ENCODE measurements at regions not wholly inside any gene's neighbourhood (a gene's known extent, or its start where the extent isn't known, plus 50 kb on each side); places are given as distances from the start of the nearest gene placed in this dataset.
"Not testable (repeated sequence)": the region's sequence is repeated elsewhere in the genome, so short reads cannot be mapped to it uniquely, and the experiment has no call there.

GRCh38 chr6:94150886-94151285 lies 731.5 kb upstream of the EPHA7 start:
- intact Hi-C loops (cut with DNase I): no loop called here

GRCh38 chr6:94144807-94145206 lies 725.4 kb upstream of the EPHA7 start:
- DNase-seq (ENCODE audit: low spot score): no peak
- intact Hi-C loops (cut with DNase I): no loop called here

More at GRCh38 chr6:94150886-94151285, 731.5 kb upstream of the EPHA7 start:
- no peak for DNase-seq (ENCODE audit: low spot score)

DNA sequence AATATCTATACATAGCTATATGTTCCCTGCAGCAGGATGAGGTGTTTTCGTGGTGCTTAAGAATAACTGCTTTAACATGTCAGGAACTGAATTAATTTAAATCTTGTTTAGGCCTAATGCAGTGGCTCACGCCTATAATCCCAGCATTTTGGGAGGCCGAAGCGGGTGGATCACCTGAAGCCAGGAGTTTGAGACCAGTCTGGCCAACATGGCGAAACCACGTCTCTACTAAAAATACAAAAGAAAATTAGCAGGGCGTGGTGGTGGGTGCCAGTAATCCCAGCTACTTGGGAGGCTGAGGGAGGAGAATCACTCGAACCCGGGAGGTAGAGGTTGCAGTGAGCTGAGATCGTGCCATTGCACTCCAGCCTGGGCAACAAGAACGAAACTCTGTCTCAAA lies 717.8 kb upstream of the EPHA7 start:
- peak; percentile 56 for DNase-seq (ENCODE audit: low spot score)
- intact Hi-C loops (cut with DNase I): not testable (repeated sequence)

DNA sequence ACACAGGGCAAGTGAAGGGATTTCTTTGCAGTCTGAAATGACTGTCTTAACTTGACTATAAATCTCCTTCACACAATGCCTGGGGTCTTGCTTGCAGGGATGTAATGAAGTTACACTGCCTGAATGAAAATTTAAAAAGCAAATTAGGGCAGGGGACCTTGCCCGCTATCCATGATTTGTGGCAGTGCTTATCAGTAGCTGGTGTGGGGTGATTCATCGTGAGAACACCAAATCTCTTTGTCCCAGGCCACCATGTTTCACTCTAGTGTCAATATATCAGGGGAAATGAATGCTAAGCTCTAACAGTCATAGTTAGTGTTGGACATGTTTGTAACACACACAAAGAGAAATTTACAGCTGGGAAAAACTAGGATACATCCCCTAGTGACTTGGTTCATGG lies 713.7 kb upstream of the EPHA7 start:
- DNase-seq (ENCODE audit: low spot score): no peak
- intact Hi-C loops (cut with DNase I): no loop called here

DNA sequence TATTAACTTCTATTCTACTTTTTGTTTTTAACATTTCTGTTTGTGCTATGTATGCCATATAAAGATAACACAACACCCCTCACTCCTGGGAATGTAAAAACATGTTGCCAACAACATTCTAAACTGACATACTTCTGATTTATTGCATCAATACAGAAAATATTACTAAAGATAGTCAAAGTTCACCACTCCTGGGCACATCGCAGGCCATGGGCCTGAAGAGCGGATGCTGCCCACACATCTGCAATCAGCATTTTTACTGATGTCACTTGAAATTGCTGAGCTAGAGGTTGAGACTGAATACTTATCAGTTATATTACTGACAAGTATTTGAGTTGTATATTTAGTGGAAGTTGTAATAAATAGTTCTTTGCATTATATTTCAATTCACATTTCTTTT lies 711.9 kb upstream of the EPHA7 start:
- DNase-seq (ENCODE audit: low spot score): no peak
- intact Hi-C loops (cut with DNase I): no loop called here

GRCh38 chr6:94130478-94130877 lies 711.1 kb upstream of the EPHA7 start:
- intact Hi-C loops (cut with DNase I): no loop called here
- no peak for DNase-seq (ENCODE audit: low spot score)

DNA sequence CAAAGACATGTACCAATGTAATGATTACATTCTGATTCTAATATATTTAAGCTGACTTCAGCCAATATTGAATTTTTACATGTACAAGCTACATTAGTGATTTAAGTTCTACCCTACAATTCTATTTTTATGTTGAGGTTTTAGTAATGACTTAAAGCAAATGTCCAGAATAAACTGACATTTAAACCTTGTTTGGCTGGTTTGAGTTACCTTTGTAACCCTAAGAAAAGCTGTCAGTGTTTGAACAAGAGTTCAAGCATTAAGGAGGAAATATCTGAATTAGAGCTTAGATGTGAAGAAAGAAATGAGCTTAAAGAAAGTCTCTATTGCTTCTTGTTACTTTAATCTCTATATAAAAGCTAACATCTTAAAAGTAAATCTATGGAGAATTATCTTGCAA lies 710.6 kb upstream of the EPHA7 start:
- intact Hi-C loops (cut with DNase I): no loop called here
- no peak for DNase-seq (ENCODE audit: low spot score)

DNA sequence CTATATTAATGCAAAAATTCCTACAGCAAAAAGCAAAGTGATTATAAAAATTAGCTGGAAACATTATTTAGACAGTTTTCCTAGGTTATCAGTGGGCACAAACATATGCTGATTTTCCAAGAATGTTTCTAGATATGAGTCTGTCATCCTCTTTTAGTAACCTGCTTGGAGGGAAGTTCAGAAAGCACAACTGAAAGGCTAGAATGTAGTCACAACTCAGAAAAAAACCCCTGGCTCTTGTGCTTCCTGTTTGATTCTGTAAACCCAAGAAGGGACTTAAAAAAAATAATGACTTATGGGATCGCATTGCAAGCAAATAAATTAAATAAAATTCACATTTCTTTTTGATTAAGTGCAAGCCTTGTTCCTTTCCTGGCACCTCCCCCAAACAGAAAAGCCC lies 708.4 kb upstream of the EPHA7 start:
- intact Hi-C loops (cut with DNase I): no loop called here
- DNase-seq (ENCODE audit: low spot score): no peak

DNA sequence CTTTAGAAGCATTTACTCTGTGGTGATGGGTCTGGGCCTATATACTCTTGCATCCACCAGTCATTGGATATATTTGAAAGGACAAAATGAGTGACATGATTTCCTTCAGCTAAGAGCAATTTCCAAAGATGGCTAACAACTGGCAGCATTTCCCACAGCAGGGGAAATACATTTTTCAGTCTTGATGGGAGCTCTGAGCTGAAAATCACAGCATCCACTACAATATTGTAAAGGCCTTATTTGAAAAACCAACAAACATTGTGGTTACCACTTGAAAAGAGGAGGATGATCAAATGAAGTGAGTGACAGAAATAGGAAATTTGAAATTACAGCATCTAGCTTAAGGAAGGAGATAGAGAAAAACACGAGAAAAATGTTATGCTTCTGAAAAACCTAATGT lies 705.0 kb upstream of the EPHA7 start:
- intact Hi-C loops (cut with DNase I): no loop called here
- no peak for DNase-seq (ENCODE audit: low spot score)

DNA sequence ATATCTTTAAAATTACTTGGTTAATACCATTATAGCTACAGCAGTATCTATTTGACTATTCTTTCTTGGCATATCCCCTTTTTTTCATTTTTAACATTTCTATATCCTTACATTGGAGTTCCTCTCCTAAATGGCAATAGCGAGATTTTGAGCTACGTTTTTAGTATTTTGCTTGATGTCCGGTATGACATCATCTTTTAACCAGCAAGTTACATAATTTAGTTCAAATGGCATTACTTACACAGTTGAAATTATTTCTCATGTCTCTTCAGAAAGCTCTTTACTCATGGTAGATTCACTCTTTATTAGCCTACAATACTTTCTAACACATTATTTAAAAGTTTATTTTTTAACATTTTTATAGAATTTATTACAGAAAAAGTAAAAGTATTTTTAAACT lies 701.7 kb upstream of the EPHA7 start:
- intact Hi-C loops (cut with DNase I): no loop called here
- DNase-seq (ENCODE audit: low spot score): no peak

- intact Hi-C loops (cut with DNase I): no loop called here
- no peak for DNase-seq (ENCODE audit: low spot score)
These were observed 679.7 kb upstream of the EPHA7 start for GRCh38 chr6:94099072-94099471.

- intact Hi-C loops (cut with DNase I): no loop called here
- no peak for DNase-seq (ENCODE audit: low spot score)
These were observed 676.6 kb upstream of the EPHA7 start for GRCh38 chr6:94095961-94096360.

DNA sequence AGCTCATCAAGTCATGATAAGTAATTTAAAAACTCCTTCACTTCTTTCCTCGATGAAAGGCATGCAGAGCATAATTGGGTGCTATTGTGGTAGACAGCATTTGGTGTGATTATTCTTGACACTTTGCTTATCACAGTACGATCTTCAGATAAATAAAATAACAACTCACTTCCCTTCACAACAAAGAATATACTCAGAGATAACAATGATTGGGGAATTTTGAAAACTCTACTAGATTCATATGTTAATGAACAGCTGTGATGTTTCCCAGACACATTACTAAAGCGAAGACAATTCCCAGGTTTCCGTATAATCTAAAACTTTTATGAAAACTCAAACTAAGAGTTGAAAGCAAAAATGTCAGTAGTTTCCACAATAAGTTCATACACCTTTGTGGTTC lies 670.6 kb upstream of the EPHA7 start:
- intact Hi-C loops (cut with DNase I): no loop called here
- no peak for DNase-seq (ENCODE audit: low spot score)

- no peak for DNase-seq (ENCODE audit: low spot score)
- intact Hi-C loops (cut with DNase I): no loop called here
These were observed 669.5 kb upstream of the EPHA7 start for GRCh38 chr6:94088870-94089269.

DNA sequence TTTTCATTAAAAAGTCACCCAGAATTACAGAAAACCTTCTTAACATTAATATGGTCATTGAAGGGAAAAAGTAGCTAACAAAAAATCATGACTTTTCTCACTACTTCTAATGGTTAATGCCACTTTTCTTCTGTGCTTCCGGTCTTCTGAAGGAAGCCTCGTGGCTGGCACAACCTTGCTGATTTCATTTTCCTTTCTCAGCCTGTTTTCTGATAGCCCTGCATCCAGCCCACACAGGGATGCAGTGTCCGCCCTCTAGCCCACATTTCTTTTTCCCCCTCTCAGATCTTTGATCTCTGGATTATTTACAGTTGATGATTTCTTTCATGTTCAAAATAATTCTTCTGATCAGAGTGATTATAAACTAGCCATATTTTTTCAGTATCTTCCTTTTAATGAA lies 655.4 kb upstream of the EPHA7 start:
- no peak for DNase-seq (ENCODE audit: low spot score)
- intact Hi-C loops (cut with DNase I): no loop called here

GRCh38 chr6:94071835-94072234 lies 652.5 kb upstream of the EPHA7 start:
- intact Hi-C loops (cut with DNase I): no loop called here

GRCh38 chr6:94065707-94066337 lies 646.5 kb upstream of the EPHA7 start:
- no peak for DNase-seq (ENCODE audit: low spot score)
- intact Hi-C loops (cut with DNase I): no loop called here

More at GRCh38 chr6:94071835-94072234, 652.5 kb upstream of the EPHA7 start:
- DNase-seq (ENCODE audit: low spot score): no peak

- intact Hi-C loops (cut with DNase I): no loop called here
- no peak for DNase-seq (ENCODE audit: low spot score)
These were observed 633.4 kb upstream of the EPHA7 start for GRCh38 chr6:94052749-94053148.

DNA sequence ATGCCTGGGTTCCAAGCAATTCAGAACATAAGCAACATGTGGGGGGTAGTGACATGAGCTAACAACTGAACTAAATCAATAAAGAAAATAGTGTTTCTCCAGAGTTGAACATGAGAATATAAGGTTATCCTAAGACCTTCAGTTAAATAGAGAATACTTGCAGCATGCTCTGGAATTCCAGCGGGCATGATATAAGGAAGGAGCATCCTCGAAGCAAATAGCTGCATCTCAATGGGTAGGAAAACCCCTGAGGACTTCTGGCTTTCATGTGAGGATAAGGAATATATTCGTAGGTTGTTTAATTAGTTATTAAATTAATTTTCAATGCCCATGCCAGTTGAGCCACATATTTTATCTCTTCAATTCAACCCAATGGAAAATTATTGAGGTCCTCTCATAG lies 631.2 kb upstream of the EPHA7 start:
- intact Hi-C loops (cut with DNase I): no loop called here
- DNase-seq (ENCODE audit: low spot score): no peak

- DNase-seq (ENCODE audit: low spot score): no peak
- intact Hi-C loops (cut with DNase I): no loop called here
These were observed 629.6 kb upstream of the EPHA7 start for GRCh38 chr6:94049001-94049400.

- intact Hi-C loops (cut with DNase I): no loop called here
- no peak for DNase-seq (ENCODE audit: low spot score)
These were observed 625.9 kb upstream of the EPHA7 start for GRCh38 chr6:94045099-94045829.
